HG02571 (cell line): ENCODE measurements at regions not wholly inside any gene's neighbourhood (a gene's known extent, or its start where the extent isn't known, plus 50 kb on each side); places are given as distances from the start of the nearest gene placed in this dataset.

Experiments
- ATAC-seq: cut with Tn5 transposase; IDR thresholded peaks from one replicate; pipeline ENCODE4 v1.9.1; 2021; ENCODE audit warnings: mild to moderate bottlenecking, moderate library complexity; ENCODE audit not compliant: unreplicated experiment

- ATAC-seq = no peak
These were observed 181.1 kb upstream of the ARID2 start for GRCh38 chr12:45548426-45548825.

GRCh38 chr12:45549337-45549902 is 180.1 kb upstream of the ARID2 start:
- ATAC-seq = no peak

GRCh38 chr12:45553204-45553603 is 176.3 kb upstream of the ARID2 start:
- ATAC-seq = no peak

GRCh38 chr12:45557016-45557415 is 172.5 kb upstream of the ARID2 start:
- ATAC-seq = no peak

GRCh38 chr12:45558353-45558752 is 171.2 kb upstream of the ARID2 start:
- no peak for ATAC-seq

- no peak for ATAC-seq
These were observed 170.0 kb upstream of the ARID2 start for GRCh38 chr12:45559537-45559936.

GRCh38 chr12:45560689-45561088 is 168.8 kb upstream of the ARID2 start:
- no peak for ATAC-seq

GRCh38 chr12:45561488-45561887 is 168.0 kb upstream of the ARID2 start:
- ATAC-seq = no peak

GRCh38 chr12:45565590-45565989 is 163.9 kb upstream of the ARID2 start:
- ATAC-seq = no peak

GRCh38 chr12:45566257-45566656 is 163.2 kb upstream of the ARID2 start:
- ATAC-seq = no peak

- ATAC-seq = no peak
These were observed 160.7 kb upstream of the ARID2 start for GRCh38 chr12:45568808-45569207.

GRCh38 chr12:45570501-45570900 is 159.0 kb upstream of the ARID2 start:
- no peak for ATAC-seq

- no peak for ATAC-seq
These were observed 157.4 kb upstream of the ARID2 start for GRCh38 chr12:45572114-45572513.

- no peak for ATAC-seq
These were observed 154.1 kb upstream of the ARID2 start for GRCh38 chr12:45575417-45575816.

GRCh38 chr12:45575823-45576475 is 153.6 kb upstream of the ARID2 start:
- no peak for ATAC-seq

- no peak for ATAC-seq
These were observed 151.6 kb upstream of the ARID2 start for GRCh38 chr12:45577844-45578399.

GRCh38 chr12:45580356-45580969 is 149.0 kb upstream of the ARID2 start:
- no peak for ATAC-seq

- no peak for ATAC-seq
These were observed 148.4 kb upstream of the ARID2 start for GRCh38 chr12:45581112-45581511.

- ATAC-seq = no peak
These were observed 147.0 kb upstream of the ARID2 start for GRCh38 chr12:45582536-45582935.

- ATAC-seq = no peak
These were observed 146.4 kb upstream of the ARID2 start for GRCh38 chr12:45582986-45583659.

- ATAC-seq = no peak
These were observed 145.2 kb upstream of the ARID2 start for GRCh38 chr12:45584336-45584735.
